Caki2 (cell line): ENCODE measurements at regions not wholly inside any gene's neighbourhood (a gene's known extent, or its start where the extent isn't known, plus 50 kb on each side); places are given as distances from the start of the nearest gene placed in this dataset.
"Not testable (repeated sequence)": the region's sequence is repeated elsewhere in the genome, so short reads cannot be mapped to it uniquely, and the experiment has no call there.

Experiments
- DNase-seq: peaks from one replicate; pipeline ENCODE4 v3.0.0-alpha.2; 2015; ENCODE audit warnings: low read depth
- in situ Hi-C: cut with HindIII; loops from 2 replicates; pipeline ENCODE4 v1.10.0; 2016; ENCODE audit warnings: low sequenced_read_pairs, low pct_unique_long_range_greater_than_20kb, mixed read lengths

DNA sequence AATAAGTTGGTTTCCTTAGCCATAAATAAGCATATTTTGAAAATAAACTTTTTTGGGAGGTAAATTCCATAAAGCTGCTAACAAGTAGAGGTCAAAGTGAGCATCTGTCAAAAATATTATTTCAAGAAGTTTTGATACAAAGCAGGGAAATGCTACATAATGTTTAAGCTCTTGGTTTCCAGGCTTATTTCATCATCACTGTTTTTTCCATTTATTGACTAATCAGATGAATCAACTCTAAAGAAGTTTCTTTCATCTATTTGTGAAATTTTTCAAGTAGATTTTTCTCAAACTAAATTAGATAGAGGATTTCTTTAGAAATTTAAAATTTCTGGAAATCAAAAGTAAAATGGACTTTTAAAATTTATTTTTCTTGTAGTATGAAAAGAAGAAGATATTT, 89.5 kb upstream of the TBX18 start:
- in situ Hi-C loops, result no loop called here

DNA sequence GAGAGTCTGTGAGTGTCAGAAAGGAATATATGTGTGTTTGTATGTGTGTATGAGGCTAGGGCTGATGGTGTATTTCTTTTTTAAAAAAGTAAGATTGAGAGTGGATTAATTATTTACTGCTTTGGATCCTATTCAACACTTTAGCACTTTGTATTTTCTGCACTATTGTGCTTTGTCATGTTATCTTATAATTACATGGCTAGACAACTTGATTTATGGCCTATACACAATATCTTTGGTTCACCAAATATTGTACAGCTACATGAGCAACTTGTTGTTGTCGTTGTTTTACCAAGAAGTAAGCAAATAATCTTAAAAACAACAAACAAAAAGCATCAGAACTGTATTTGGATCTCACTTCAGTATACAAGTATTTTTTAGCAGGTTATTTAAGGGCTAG, 84.6 kb upstream of the TBX18 start:
- peak; percentile 19 for DNase-seq
- in situ Hi-C loops, result no loop called here

More for the DNA sequence above, 89.5 kb upstream of the TBX18 start:
- DNase-seq, result no peak

DNA sequence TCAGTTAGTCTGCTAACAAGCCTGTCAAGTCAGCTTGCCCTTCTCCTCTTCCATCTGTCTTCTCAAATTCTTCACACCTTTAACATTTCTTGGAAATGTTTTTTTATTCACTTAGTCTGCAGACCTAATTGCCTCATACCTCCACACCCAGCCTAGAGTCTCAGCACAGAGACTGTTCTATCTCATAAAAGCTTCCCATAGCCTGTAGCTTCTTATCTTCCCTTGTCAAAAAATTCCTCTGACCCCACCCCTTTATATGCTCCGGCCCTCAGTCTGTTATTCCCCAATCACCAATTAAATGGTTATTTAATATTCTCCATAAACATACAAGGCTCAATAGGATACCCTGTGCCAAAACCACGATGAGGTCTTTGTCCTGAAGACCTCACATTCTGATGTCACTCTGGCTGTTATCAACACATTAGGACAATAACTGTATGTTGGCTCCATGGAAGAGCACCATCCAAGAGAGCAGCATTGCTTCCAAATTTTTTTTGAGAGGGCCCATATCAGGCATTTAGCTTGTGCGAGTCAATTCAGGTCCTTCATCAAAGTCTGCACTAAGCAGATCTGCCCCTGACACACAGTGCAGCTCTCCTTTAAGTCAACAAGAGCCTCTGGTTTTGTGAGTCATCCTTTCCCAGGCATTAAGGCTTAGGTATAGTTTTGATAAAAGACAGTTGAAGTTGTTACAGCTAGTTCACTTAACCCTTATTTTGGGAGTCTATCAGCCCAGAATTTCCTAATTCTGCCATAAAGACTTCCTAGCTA, 83.2 kb upstream of the TBX18 start:
- peak; percentile 36 for DNase-seq
- in situ Hi-C loops, result no loop called here

DNA sequence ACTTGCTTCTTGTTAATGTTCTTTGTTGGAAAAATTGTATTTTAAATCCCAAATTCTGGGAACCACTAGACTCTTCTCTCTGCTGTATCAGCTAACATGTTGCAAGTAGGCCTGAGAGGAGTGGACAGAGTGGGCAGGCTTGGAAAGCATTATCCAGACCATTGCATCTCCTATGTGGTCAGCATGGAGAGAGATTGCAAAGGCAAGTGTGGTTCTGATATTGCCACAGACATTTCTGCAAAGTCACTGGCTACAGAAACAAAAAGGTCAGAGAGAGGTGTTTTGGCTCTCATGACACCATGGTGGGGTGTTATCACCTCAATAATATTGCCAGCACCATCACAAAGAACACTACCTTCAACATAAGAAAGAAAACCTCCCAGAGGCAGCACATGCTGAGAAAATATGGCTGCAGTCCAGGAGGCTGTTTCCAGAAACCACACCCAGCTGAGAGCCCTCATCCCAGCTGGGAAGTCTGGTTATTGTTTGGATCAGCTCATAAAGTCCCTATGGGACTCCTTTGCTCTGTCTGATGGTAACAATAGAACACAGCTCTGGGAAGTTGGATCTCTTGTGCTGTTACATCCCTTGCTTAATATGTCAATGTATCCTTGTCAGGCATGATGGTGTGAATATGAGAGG, 78.2 kb upstream of the TBX18 start:
- in situ Hi-C loops, result no loop called here
- no peak for DNase-seq

DNA sequence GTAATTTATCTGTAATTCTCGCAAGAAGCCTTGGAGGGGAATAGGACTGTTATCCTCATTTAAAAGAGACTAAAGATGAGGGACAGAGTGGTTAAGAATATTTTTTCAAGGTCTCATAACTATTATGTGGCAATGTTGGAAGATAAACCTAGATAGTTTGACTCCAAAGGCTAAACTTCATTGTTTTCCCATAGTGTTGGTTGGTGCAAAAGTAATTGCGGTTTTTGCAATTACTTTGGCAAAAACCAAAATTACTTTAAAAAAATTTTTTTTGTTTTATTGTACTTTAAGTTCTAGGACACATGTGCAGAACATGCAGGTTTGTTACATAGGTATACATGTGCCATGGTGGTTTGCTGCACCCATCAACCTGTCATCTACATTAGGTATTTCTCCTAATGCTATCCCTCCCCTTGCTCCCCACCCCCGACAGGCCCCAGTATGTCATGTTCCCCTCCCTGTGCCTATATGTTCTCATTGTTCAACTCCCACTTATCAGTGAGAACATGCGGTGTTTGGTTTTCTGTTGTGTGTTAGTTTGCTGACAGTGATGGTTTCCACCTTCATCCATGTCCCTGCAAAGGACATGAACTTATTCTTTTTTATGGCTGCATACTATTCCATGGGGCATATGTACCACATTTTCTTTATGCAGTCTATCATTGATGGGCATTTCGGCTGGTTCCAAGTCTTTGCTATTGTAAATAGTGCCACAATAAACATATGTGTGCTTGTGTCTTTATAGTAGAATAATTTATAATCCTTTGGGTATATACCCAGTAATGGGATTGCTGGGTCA, 72.9 kb upstream of the TBX18 start:
- DNase-seq, in situ Hi-C loops: not testable (repeated sequence)

DNA sequence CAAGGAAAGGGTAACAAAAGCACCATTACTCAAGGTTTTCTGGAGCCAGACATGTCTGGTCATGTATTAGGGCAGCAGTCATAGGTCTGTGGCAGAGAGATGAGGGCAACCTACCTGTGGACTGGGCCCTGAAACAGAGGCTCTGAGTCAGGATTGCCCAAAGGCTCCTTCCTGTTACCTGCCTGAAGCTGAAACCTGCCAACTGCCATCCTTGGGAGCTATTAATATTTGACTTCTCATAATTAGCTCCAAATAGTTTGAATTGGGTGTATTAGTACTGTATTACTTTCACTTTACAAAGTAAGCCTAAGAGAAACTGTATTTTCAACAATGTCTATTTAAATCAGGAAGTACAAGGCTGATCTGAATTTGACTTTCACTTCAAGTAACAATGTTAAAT, 72.0 kb upstream of the TBX18 start:
- in situ Hi-C loops, result no loop called here
- DNase-seq, result no peak

DNA sequence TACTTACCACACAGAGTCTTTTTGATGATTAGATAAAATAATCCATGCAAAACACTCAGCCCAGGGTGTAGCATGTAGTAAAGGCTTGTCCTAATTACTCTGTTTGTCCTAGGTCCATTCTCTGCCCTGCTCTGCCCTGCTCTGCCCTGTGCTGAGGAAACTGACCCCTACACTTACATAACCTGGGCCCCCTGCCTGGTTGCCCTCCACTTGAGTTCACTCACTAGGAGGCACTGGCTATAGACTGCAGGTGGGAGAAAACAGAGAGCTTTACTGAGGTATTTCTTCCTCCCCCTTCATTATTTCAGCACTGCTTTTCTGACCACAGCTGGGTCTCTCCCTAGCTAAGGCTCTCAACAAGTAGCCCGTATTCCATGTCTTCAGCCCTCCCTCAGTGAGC, 70.9 kb upstream of the TBX18 start:
- in situ Hi-C loops, result no loop called here
- DNase-seq, result no peak

DNA sequence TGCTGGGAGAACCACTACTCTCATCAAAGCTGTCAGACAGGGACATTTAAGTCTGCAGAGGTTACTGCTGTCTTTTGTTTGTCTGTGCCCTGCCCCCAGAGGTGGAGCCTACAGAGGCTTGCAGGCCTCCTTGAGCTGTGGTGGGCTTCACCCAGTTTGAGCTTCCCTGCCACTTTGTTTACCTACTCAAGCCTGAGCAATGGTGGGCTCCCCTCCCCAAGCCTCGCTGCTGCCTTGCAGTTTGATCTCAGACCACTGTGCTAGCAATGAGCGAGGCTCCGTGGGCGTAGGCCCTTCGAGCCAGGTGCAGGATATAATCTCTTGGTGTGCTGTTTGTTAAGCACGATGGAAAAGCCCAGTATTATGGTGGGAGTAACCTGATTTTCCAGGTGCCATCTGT, 67.5 kb upstream of the TBX18 start:
- DNase-seq, in situ Hi-C loops: not testable (repeated sequence)

DNA sequence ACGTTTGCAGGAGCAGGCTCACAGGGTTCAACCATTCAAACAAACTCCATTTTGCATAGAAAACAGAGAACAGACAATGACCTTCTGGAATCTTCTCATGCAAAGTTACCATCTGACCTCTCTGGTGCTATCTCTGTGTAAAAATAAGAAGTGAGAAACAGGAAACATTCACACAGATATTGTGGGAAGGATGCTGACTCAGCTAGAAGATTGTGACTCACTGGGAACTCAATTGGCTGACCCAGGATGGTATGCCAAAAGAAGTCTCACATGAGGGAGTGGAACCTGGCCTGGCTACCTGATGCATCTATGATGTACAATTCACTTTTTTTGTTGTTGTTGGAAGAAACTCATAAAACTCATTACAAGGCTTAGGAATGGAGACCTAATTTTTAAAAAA, 61.1 kb upstream of the TBX18 start:
- in situ Hi-C loops, result no loop called here

DNA sequence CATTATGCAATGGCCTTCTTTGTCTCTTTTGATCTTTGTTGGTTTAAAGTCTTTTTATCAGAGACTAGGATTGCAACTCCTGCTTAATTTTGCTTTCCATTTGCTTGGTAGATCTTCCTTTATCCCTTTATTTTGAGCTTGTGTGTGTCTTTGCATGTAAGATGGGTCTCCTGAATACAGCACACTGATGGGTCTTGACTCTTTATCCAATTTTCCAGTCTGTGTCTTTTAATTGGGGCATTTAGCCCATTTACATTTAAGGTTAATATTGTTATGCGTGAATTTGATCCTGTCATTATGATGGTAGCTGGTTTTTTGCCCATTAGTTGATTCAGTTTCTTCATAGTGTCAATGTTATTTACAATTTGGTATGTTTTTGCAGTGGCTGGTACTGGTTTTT, 56.9 kb upstream of the TBX18 start:
- DNase-seq, result not testable (repeated sequence)

More for the DNA sequence above, 61.1 kb upstream of the TBX18 start:
- DNase-seq, result peak; percentile 47

DNA sequence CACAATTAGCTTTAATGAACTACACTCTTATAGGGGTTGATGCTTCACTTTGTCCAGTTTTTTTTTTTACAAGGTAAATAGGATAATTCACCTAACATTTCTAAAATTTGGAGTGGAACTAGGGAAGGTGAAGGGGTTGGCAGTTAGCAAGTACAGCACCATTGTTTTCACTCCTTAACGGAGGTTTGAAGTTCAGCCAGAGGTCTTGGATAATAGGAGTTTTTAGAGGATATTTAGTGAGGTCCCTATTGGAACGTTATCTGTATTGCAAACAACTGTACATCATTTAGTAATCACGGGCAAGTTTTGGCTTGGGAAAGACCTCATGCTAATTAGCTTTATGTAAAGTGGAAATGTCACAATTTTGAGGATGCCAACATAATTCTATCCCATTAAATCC, 52.3 kb upstream of the TBX18 start:
- no peak for DNase-seq
- in situ Hi-C loops, result no loop called here

More for the DNA sequence above, 56.9 kb upstream of the TBX18 start:
- in situ Hi-C loops, result not testable (repeated sequence)

DNA sequence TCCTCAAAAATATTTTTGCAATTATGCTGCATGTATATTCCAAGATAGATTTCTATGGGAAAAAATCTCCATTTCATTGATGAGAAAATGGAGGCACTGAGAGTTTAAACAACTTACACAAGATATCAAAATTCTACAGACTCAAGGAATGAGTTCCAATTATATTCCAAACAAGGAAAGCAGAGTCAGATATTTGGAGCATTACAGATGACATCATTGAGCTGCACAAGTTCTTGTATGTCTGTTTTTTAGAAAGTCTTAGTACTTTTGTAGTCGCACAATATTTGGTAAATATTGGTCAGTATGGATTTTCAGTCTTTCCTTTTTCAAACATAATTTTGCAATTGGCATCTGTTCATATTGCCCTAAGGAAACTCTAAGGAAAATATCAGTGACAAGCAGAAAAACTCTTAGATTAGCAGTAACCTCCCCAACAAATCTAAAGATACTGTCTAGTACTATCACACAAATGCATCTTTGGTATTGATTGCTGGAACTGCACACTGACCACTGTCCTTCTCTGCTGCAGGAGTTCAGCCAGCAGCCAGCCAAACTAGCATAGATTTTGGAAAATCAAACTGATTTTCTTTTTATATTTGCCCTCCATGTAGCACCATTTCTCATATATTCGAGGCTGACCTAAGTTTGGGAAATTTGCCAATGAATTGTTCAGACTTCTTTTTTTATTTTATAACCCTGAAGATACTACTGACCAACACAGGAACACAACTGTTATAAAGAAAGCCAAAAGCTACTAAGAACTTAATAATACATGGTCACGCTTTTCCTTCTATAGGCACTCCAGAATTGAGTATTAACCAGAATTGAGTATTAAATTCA, 51.7 kb upstream of the TBX18 start:
- in situ Hi-C loops, result no loop called here

More for the DNA sequence above, 51.7 kb upstream of the TBX18 start:
- DNase-seq, result no peak
